Neural crest cell (in vitro differentiated cells): ENCODE measurements at regions not wholly inside any gene's neighbourhood (a gene's known extent, or its start where the extent isn't known, plus 50 kb on each side); places are given as distances from the start of the nearest gene placed in this dataset.

Experiments
- DNase-seq: peaks from one replicate; pipeline ENCODE4 v3.0.0; 2021; ENCODE audit warnings: low read depth, mixed read lengths, low spot score
- H3K27ac Mint-ChIP-seq: one replicate; pipeline ENCODE4 v1.8.0; 2021; ENCODE audit warnings: mild to moderate bottlenecking, mixed read lengths; ENCODE audit not compliant: unreplicated experiment
- H3K27me3 Mint-ChIP-seq: 2 replicates; pipeline ENCODE4 v1.8.0; 2021; ENCODE audit warnings: low read depth, mild to moderate bottlenecking, mixed read lengths
- H3K36me3 Mint-ChIP-seq: 2 replicates; pipeline ENCODE4 v1.8.0; 2021; ENCODE audit warnings: low read depth, mild to moderate bottlenecking, mixed read lengths
- H3K4me1 Mint-ChIP-seq: 2 replicates; pipeline ENCODE4 v1.8.0; 2021; ENCODE audit warnings: mixed read lengths
- H3K4me3 Mint-ChIP-seq: one replicate; pipeline ENCODE4 v1.8.0; 2021; ENCODE audit warnings: mild to moderate bottlenecking, mixed read lengths
- H3K9me3 Mint-ChIP-seq: 2 replicates; pipeline ENCODE4 v1.8.0; 2021; ENCODE audit warnings: mixed read lengths
- TF ChIP-seq, protein P1 (sequence below): fragments of 200-600 bp; sonication (generic); conservative IDR thresholded peaks from 2 replicates; pipeline ENCODE4 v1.5.0; 2021; ENCODE audit warnings: antibody characterized with exemption, mild to moderate bottlenecking

DNA sequence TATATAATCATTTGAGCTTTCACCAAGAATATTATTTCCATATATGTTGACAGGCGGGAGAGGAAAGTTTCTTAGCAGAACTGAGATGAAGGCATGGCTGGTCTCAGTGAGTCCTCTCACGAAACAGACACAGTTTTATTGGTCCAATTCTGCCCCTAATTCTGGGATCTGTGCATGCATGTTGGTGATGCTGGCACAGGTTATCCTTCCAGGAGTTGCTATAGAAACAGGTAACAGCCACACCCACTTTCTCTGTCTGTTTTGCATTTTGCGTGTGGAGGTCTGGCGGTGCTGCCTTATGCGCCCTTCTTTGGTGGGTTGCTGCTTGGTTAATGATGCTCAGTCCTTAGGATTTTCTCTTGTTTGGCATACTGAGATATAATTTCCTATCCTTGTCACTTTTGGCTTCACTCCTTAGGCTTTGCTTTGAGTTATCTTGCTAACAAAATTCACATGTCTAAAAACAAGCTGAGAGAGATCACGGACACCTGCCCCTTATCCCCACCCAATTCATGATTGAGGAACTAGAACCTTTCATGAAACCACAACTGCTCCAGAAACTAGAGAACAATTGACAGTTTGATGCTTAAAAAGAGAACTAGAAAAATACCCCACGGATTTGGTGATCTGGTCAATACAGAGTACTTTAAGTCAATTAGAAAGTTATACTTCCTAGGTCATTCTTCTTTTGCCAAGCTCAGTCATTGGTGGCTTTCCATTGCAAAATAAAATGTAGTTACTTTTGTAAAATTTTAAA lies 189.3 kb downstream of the FAT3 start:
- TF ChIP-seq, protein P1, sequence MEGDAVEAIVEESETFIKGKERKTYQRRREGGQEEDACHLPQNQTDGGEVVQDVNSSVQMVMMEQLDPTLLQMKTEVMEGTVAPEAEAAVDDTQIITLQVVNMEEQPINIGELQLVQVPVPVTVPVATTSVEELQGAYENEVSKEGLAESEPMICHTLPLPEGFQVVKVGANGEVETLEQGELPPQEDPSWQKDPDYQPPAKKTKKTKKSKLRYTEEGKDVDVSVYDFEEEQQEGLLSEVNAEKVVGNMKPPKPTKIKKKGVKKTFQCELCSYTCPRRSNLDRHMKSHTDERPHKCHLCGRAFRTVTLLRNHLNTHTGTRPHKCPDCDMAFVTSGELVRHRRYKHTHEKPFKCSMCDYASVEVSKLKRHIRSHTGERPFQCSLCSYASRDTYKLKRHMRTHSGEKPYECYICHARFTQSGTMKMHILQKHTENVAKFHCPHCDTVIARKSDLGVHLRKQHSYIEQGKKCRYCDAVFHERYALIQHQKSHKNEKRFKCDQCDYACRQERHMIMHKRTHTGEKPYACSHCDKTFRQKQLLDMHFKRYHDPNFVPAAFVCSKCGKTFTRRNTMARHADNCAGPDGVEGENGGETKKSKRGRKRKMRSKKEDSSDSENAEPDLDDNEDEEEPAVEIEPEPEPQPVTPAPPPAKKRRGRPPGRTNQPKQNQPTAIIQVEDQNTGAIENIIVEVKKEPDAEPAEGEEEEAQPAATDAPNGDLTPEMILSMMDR, result no peak
- Mint-ChIP-seq H3K27me3 (no peaks in the 10 kb centered on the region), H3K36me3 (no peaks in the 10 kb centered on the region), H3K27ac (no peak overlapping the region), H3K4me3 (no peak overlapping the region), H3K9me3 (no peaks in the 10 kb centered on the region), H3K4me1 (peaks cover 12% of the 10 kb centered on the region)
- DNase-seq, result no peak

DNA sequence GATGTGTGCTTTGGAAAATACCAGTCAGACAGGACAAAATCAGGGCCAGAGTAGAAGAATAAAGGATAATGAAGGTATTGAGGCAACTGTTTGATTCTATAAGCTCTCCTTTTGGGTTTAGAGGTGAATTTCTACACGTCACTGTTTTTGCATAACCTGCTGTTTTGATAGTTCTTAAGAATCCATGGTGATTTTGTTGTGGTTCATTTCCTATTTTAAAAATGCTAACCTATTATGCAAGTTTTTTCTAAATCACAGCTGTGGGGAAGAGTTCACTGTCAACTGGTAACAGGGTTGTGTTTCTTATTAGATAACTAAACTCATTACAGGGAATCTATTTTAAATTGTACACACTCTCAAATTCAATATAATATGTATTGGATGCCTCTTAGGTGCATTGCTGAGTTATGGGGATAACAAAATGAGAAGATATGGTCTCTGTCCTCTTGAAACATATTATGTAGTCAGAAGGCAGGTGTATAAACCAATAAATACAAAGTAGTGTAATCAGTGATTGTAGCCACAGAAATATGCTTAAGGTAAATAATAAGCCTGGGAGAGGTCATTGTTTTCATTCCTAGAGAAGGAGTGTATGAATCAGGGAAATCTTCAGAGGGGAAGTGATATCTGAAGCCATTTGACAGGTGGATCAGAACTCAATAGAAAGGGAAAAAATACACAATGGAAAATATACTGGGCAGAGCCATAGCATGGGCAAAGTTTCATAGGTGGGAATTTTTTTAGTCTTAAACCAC lies 192.5 kb downstream of the FAT3 start:
- no peaks in the 10 kb centered on the region for H3K27me3 Mint-ChIP-seq
- peaks cover under 1% of the 10 kb centered on the region for H3K4me1 Mint-ChIP-seq
- TF ChIP-seq, protein P1, result no peak
- no peak for DNase-seq
- no peak overlapping the region for H3K27ac Mint-ChIP-seq
- H3K4me3 Mint-ChIP-seq, result no peak overlapping the region
- no peaks in the 10 kb centered on the region for H3K9me3 Mint-ChIP-seq
- no peaks in the 10 kb centered on the region for H3K36me3 Mint-ChIP-seq

DNA sequence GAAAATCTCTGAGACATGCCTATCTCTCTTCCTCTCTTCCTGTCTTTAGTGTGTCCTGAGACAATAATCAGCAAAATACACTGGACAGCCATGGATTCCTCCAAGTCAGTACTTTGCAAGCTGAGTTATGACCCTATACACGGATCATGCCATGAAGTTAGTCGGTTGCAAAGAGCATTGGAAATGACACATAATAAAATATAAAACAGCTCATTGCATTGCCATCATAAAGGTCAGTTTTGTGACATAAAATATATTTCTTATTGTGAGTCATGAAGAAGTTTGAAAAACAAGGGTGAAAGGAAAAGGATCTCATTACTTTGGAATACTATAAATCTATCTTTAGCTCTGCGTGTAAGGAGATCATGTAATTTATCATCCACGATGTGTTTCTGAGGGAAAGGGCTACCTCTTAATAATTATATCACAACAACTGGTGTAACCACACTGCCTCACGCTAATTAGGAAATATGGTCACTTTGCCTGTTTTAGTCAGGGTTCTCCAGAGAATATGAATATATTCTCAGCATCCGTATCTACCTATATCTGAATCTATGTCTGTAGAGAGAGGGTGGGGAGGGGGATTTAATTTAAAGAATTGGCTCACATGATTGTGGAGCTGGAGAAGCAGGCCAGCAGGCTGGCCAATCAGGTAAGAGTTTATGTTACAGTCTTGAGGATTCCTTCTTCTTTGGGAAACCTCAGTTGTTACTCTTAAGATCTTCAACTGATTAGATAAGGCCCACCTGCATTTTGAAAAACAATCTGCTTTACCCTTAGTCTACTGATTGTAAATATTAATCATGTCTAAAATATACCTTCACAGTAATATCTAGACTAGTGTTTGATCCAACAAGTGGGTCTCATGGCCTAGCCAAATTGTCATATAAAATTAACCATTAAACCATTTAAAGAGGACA lies 198.8 kb downstream of the FAT3 start:
- H3K27me3 Mint-ChIP-seq, result no peaks in the 10 kb centered on the region
- DNase-seq, result no peak
- H3K27ac Mint-ChIP-seq, result no peak overlapping the region
- H3K4me1 Mint-ChIP-seq, result peaks cover 3% of the 10 kb centered on the region
- no peak overlapping the region for H3K4me3 Mint-ChIP-seq
- TF ChIP-seq, protein P1, result no peak
- peaks cover 22% of the 10 kb centered on the region for H3K9me3 Mint-ChIP-seq
- peaks cover 24% of the 10 kb centered on the region for H3K36me3 Mint-ChIP-seq

DNA sequence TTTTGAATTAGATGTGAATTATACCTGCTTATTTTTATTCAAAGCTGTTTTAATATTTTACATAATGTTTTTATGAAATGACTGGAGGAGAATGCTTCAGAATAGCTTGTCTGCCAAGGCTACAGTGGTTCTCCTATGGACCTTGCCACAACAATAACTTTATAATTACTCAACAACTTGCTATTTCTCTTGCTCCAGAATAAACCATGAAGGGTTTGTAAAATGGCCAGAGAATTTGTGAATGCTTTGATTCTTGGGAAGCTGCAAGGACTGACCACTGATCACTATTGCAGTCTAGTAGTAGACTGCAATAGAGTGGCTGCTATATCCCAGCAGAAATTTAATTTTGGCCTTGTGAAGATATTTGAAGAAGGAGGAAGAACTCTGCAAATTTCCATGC lies 199.7 kb downstream of the FAT3 start:
- no peak for DNase-seq
- TF ChIP-seq, protein P1, result no peak
- Mint-ChIP-seq H3K4me3 (no peak overlapping the region), H3K27ac (no peak overlapping the region), H3K36me3 (peaks cover 33% of the 10 kb centered on the region), H3K27me3 (no peaks in the 10 kb centered on the region), H3K9me3 (peaks cover 29% of the 10 kb centered on the region), H3K4me1 (peaks cover 3% of the 10 kb centered on the region)

DNA sequence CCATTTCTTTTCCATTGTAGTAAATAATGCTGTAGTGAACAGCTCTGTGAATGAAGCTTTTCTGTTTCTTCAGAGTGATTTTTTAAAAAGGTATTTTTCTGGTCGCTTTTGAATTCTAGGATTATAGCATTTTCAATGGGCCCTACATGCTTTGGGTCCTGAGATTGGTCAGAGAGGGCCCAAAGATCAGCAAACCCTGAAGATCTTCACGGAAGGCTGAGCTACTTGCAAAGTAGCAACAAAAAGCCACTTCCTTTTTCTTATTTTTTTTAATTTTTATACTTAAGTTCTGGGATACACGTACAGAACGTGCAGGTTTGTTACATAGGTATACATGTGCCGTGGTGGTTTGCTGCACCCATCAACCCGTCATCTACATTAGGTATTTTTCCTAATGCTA lies 200.5 kb downstream of the FAT3 start:
- DNase-seq, result no peak
- Mint-ChIP-seq H3K27me3 (no peaks in the 10 kb centered on the region), H3K27ac (no peak overlapping the region), H3K36me3 (peaks cover 40% of the 10 kb centered on the region), H3K4me1 (peaks cover 3% of the 10 kb centered on the region), H3K9me3 (peaks cover 36% of the 10 kb centered on the region), H3K4me3 (no peak overlapping the region)
- TF ChIP-seq, protein P1, result no peak
